Ishikawa (cell line): ENCODE measurements at regions not wholly inside any gene's neighbourhood (a gene's known extent, or its start where the extent isn't known, plus 50 kb on each side); places are given as distances from the start of the nearest gene placed in this dataset.

Source experiments
- CEBPB ChIP-seq: IDR thresholded peaks from 2 replicates; pipeline ENCODE4 v1.6.1; 2012
- EGR1 ChIP-seq: IDR thresholded peaks from 2 replicates; pipeline ENCODE4 v1.6.1; 2012
- EP300 ChIP-seq: IDR thresholded peaks from 2 replicates; pipeline ENCODE4 v1.6.1; 2012; ENCODE audit warnings: borderline replicate concordance
- FOXM1 ChIP-seq: IDR thresholded peaks from 2 replicates; pipeline ENCODE4 v1.6.1; 2012; ENCODE audit warnings: low read depth, borderline replicate concordance
- NFIC ChIP-seq: IDR thresholded peaks from 2 replicates; pipeline ENCODE4 v1.6.1; 2012
- RAD21 ChIP-seq: IDR thresholded peaks from 2 replicates; pipeline ENCODE4 v1.6.1; 2012; ENCODE audit warnings: low read depth
- TAF1 ChIP-seq: IDR thresholded peaks from 2 replicates; pipeline ENCODE4 v1.6.1; 2012; ENCODE audit warnings: low read depth, mild to moderate bottlenecking
- TCF12 ChIP-seq: IDR thresholded peaks from 2 replicates; pipeline ENCODE4 v1.6.1; 2012; ENCODE audit warnings: low read depth
- TEAD4 ChIP-seq: IDR thresholded peaks from 2 replicates; pipeline ENCODE4 v1.6.1; 2012
- USF1 ChIP-seq: IDR thresholded peaks from 2 replicates; pipeline ENCODE4 v1.6.1; 2012
- YY1 ChIP-seq: IDR thresholded peaks from 2 replicates; pipeline ENCODE4 v1.6.1; 2012; ENCODE audit warnings: low read depth
- ZBTB7A ChIP-seq: IDR thresholded peaks from 2 replicates; pipeline ENCODE4 v1.6.1; 2012; ENCODE audit warnings: low read depth
- TF ChIP-seq, protein P1 (sequence below): IDR thresholded peaks from 2 replicates; pipeline ENCODE4 v1.6.1; 2012
- TF ChIP-seq, protein P2 (sequence below): IDR thresholded peaks from 2 replicates; pipeline ENCODE4 v1.6.1; 2012; ENCODE audit warnings: low read depth, mild to moderate bottlenecking

- TF ChIP-seq EP300 (no peak), EGR1 (no peak), ZBTB7A (no peak), TAF1 (no peak), CEBPB (no peak), RAD21 (no peak), YY1 (no peak), FOXM1 (no peak), TCF12 (no peak), NFIC (no peak), TEAD4 (no peak), USF1 (no peak)
- TF ChIP-seq, protein P1, sequence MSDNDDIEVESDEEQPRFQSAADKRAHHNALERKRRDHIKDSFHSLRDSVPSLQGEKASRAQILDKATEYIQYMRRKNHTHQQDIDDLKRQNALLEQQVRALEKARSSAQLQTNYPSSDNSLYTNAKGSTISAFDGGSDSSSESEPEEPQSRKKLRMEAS, result no peak
- TF ChIP-seq, protein P2, sequence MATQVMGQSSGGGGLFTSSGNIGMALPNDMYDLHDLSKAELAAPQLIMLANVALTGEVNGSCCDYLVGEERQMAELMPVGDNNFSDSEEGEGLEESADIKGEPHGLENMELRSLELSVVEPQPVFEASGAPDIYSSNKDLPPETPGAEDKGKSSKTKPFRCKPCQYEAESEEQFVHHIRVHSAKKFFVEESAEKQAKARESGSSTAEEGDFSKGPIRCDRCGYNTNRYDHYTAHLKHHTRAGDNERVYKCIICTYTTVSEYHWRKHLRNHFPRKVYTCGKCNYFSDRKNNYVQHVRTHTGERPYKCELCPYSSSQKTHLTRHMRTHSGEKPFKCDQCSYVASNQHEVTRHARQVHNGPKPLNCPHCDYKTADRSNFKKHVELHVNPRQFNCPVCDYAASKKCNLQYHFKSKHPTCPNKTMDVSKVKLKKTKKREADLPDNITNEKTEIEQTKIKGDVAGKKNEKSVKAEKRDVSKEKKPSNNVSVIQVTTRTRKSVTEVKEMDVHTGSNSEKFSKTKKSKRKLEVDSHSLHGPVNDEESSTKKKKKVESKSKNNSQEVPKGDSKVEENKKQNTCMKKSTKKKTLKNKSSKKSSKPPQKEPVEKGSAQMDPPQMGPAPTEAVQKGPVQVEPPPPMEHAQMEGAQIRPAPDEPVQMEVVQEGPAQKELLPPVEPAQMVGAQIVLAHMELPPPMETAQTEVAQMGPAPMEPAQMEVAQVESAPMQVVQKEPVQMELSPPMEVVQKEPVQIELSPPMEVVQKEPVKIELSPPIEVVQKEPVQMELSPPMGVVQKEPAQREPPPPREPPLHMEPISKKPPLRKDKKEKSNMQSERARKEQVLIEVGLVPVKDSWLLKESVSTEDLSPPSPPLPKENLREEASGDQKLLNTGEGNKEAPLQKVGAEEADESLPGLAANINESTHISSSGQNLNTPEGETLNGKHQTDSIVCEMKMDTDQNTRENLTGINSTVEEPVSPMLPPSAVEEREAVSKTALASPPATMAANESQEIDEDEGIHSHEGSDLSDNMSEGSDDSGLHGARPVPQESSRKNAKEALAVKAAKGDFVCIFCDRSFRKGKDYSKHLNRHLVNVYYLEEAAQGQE, result no peak
These were observed 135.8 kb upstream of the PEG3 start for GRCh38 chr19:56976300-56976699.
